CMK (cell line): ENCODE measurements at regions not wholly inside any gene's neighbourhood (a gene's known extent, or its start where the extent isn't known, plus 50 kb on each side); places are given as distances from the start of the nearest gene placed in this dataset.
"Not testable (repeated sequence)": the region's sequence is repeated elsewhere in the genome, so short reads cannot be mapped to it uniquely, and the experiment has no call there.

Experiments
- DNase-seq: peaks from one replicate; pipeline ENCODE4 v3.0.0-alpha.2; 2010; ENCODE audit warnings: low read depth

- no peak for DNase-seq
These were observed 810.4 kb upstream of the GRAMD2B start for GRCh38 chr5:125612776-125613175.

DNA sequence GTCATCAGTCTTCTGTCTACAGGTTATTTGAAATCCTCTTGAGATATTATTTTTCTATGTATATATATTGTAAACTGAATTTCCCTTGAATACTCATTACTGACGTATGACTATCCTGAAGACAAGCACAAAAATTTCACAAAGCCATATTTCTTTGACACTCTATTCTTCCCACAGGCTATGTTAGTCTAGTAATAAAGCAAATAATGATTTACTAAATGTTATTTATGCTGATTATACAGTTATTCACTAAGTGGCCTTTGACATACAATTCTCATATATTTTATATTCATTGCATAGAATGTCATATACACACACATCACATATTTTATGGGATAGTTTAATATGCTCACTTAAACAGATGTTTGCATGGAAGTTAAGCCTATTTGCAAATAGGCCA is 793.0 kb upstream of the GRAMD2B start:
- no peak for DNase-seq

- DNase-seq = no peak
These were observed 789.7 kb upstream of the GRAMD2B start for GRCh38 chr5:125633523-125633922.

- DNase-seq = no peak
These were observed 788.9 kb upstream of the GRAMD2B start for GRCh38 chr5:125634216-125634835.

- no peak for DNase-seq
These were observed 783.4 kb upstream of the GRAMD2B start for GRCh38 chr5:125639858-125640257.

DNA sequence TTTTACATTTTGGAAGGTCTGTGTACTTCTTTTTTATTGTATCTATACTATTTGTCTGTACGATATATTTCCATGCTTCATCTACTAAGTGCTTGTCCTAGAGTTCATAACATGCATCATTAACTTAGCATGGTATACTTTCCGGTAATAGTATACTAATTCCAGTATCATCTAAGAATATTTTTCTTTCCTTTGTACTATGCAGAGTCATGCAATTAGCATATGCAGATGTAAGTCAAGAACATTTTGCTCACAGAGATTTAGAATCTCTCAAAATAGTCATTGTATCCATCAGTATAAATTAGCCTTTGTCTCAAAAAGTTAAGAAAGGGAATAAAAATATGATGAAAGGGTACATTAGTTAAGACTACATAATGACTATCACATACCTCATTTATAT is 770.4 kb upstream of the GRAMD2B start:
- no peak for DNase-seq

- no peak for DNase-seq
These were observed 768.8 kb upstream of the GRAMD2B start for GRCh38 chr5:125654392-125654791.

- DNase-seq = no peak
These were observed 768.1 kb upstream of the GRAMD2B start for GRCh38 chr5:125655156-125655555.

- DNase-seq = no peak
These were observed 765.3 kb upstream of the GRAMD2B start for GRCh38 chr5:125657936-125658335.

GRCh38 chr5:125659316-125660023 is 763.7 kb upstream of the GRAMD2B start:
- no peak for DNase-seq

DNA sequence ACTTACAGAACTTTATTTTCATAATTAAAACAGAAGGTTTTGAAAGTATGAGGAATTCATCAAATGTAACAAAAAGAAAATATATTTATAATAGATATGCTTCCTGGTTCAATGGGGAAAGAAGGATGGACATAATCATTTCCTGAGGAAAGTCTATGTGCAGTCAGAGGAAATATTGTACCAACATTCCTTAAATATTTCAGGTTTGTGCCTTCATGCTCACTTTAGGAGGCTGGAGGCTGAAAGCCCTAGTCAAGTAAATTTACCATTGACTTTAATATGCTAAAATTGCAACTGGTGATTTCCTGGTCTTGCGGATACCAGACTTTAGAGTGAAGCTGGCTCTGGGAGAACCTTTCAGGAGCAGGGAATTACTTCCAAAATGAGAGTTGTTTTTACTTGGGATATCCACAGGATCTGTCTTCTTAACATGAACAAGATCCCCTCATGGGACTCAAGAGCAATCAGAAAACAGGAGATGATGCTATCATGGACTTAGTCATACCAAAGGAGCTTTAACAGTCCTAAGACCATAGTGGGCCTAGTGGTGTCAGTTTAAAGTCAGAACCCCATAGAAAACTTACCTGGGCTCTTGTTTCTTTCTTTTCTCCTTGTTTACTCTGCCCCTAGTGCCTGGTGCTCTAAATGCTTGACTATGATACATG is 762.8 kb upstream of the GRAMD2B start:
- no peak for DNase-seq

- no peak for DNase-seq
These were observed 761.6 kb upstream of the GRAMD2B start for GRCh38 chr5:125661584-125661983.

DNA sequence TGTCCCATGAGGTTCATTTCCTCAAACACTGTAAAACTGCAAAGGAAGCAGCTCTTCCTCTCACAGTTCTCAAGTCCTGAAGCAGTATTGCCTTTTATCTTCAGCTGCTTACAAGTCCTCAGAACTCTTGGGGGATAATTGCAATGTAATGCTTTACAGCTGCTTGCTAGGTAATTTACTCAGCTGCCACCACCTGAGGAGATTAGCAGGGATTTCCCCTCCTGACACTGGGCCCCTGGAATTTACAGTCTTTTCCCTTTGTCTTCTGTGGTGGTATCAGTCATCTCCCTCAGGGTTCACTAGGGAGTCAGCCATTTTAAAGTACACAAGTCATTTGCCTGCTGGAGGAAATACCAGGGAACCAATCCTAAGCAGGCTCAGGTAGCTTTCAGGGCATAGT is 754.3 kb upstream of the GRAMD2B start:
- DNase-seq = no peak

GRCh38 chr5:125673359-125673950 is 749.8 kb upstream of the GRAMD2B start:
- no peak for DNase-seq

GRCh38 chr5:125679522-125679921 is 743.7 kb upstream of the GRAMD2B start:
- no peak for DNase-seq

DNA sequence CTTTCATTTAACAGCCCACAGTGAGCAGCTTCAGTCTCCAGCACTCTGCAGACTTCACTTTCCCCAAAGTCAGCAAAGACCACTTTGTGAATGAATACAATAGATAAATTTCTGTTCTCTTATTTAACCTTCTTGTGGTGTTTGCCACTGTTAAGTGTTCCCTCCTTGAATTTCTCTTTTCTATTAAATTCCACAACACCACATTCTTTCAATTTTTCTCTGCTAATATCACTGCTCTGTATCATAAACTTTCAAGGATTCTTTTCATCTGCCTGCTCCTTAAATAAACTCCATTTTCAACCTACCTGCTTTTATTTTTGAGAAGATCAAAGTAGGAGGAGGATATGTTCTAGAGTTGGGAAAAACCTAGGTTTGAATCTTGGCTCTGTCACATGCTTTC is 739.5 kb upstream of the GRAMD2B start:
- no peak for DNase-seq

GRCh38 chr5:125685771-125686170 is 737.4 kb upstream of the GRAMD2B start:
- DNase-seq = no peak

DNA sequence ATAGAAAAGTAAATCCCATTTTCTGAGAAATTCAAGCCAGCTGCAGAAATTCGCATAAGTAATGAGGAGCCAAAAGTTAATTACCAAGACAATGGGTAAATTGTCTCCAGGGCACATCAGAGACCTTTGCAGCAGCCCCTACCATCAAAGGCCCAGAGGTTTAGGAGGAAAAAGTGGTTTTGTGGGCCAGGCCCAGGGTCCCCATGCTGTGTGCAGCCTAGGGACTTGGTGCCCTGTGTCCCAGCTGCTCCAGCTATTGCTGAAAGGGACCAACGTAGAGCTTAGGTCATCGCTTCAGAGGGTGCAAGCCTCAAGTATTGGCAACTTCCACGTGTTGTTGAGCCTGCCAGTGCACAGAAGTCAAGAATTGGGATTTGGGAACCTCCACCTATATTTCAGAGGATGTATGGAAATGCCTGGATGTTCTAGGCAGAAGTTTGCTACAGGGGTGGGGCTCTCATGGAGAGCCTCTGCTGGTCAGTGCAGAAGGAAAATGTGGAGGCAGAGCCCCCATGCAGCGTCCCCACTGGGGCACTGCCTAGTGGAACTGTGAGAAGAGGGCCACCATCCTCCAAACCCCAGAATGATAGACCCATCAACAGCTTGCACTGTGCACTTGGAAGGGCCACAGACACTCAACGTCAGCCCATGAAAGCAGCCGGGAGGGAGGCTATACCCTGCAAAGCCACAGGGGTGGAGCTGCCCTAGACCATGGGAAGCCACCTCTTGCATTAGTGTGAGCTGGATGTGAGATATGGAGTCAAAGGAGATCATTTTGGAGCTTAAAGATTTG is 731.3 kb upstream of the GRAMD2B start:
- DNase-seq = not testable (repeated sequence)

DNA sequence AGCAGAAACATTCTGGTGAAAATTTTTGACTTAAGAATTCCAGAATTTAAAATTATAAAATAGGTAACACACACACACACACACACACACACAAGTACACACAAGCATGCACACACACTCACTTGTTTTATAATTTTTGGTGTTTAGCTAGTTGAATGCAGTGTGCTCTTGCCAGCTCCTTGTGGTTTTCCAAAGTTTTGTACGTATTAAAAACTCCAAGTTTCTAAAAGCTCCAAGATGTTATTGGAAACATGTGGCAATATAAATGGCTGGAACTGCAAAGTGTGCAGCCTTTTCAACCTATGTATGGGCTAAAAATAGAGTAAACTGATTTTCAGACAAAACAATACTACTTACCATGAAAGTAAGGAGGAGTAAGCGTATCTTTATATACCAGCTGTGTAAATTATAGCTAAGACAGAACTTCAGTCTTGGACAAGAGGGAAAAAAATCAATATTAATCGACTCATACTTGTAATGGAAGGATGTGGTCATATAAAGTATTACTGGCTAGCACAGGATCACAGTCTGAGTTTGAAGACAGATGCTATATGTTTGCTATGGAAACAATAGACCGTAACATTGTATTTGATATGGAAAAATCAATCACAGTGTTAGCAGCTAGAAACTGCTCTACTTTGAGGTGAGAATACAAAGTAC is 727.1 kb upstream of the GRAMD2B start:
- no peak for DNase-seq

DNA sequence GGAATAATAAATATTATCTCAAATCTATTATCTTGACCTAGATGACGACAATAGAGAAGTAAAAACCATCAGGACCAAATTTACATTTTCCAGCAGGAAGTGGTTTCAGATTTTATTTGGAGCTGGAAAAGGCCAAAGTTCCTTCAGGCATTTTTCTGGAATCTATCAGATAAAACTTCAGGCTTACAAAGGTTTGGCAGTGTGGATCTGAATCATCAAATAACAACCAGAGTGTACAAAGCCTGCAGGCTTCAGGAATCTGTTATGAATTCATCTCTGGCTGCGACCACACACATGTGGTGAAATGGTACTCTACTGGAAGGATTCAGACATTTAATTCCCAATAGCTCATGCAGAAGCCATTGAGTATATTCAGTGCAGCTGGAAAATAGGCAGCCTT is 726.4 kb upstream of the GRAMD2B start:
- DNase-seq = no peak

GRCh38 chr5:125698420-125698819 is 724.8 kb upstream of the GRAMD2B start:
- DNase-seq = no peak

- no peak for DNase-seq
These were observed 723.3 kb upstream of the GRAMD2B start for GRCh38 chr5:125699860-125700259.
